Activated CD4-positive, CD25-positive, alpha-beta regulatory T cell (primary cell): ENCODE measurements at regions not wholly inside any gene's neighbourhood (a gene's known extent, or its start where the extent isn't known, plus 50 kb on each side); places are given as distances from the start of the nearest gene placed in this dataset.

Experiments
- DNase-seq, 4 experiments: peaks; one replicate each; lab custom pipeline; 2025; lab: John Stamatoyannopoulos, UW

DNA sequence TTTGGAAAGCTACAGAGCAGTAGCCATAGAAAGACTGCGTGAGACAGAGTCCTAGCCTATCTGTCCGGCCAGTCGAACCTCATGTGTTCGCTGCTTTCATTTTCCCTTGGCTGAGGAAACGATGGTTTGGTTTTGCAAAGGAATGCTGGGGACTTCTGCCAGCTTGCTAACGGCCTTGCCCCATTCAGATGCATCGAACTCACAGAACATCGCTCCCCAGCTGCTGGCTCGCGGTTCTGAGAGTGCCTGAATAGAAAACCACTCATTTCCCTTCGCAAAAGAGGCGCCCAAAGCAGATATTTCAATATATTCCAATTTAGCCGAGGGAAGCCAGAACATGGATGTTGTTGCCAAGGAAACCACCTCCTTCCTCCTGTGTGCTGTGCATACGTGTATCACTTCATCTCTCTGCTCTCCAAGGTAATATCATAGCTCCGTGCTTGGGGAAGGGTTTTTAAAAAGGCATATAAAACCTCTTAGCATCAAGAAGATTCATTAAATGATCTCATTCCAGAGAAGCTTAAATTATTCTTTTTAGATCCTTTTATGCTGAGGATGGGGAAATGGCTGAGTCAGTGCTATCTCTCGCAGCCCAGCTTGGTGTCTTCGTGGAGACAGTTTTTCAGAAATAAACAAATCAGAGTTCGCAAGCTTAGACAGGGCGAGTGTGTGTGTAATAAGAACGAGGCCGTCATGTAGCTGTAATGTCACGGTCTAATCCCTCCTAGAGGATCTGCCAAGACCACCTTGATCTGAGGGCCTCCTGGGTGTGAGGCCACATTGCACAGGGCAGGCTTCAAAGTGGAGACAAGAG, 215.2 kb downstream of the RPS24 start:
- no peak for DNase-seq

DNA sequence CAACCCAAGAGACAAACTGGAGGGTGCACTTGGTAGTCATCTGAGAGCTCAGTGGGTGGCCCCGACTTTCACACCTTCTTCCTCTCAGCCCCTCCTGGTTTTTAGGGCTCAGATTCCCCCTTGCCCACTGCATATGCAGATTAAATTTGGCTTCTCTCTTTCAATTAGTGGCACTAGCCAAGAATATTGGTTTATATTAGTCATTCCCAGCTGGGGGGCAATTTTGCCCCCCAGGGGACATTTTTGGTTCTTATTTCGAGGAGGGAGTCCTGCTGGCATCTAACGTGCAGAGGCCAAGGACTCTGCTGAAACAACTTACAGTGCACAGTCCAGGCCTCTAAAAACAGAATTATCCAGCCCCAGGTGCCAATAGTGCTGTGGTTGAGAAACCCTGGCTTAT, 216.0 kb downstream of the RPS24 start:
- no peak for DNase-seq

DNA sequence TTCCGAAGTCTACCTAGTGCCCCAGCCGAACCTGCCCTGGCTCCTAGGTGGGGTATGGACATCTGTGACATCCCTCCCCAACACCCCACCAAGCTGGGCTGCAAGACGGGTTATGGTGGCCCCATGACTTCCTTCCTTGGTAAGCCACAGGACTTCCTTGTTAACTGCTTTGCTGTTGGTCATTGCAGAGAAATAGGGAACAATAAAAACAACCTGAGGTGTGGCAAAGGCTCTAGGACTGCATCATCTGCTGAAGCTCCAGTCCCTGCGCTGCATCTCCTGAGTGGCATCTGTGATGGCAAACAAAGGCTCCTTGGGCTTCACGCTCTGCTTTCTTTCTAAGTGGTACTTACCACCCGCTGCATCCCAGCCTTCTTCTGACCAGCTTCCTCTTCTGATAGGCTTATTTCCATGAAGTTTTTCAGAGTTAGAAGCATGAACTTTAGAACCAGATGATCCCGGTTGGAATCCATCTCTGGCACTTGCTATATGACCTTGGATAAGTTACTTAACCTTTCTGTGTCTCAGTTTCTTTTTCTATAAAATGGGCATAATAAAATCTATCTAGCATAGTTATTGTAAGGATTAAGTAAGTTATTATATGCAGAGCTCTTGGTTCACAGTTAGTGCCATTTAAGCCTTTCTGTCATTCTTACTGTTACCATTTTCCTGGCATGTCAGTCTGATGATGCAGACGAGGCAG, 216.8 kb downstream of the RPS24 start:
- DNase-seq = no peak

DNA sequence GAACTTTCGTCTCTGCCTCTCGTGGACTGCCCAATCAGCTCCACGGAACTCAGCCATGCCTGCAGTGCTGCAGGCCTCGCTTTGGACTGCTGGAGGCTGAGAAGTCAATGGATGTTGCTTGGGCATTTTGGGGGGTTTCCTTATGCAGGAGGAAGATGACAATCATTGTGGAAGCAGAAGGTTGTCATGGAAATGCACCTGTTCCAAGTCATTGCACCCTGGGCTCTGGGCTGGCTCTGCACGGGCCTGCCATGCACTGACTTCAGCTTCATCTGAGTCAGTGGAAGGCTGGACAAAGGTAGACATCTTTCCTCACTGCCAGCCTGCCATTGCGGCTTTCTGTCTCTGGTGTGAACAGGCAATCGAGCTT, 217.3 kb downstream of the RPS24 start:
- no peak for DNase-seq

DNA sequence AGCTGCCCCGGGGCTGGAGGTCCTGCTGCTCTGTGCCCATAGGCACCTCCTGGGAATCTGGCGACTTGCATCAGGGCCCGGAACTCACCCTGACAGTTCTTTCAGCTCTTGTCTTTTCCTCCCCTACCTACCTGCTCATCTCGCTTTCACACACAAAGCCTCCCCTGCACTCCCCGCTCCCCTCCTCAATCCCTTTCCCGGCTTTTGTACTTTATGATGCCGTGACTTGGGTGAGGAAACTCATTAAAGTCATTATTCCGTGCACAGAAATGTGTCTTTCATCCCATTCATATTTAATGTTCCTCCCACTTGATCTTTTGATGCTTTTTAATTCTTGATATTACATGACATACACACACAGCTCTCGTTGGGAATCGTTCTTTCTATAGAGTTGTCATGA, 218.6 kb downstream of the RPS24 start:
- no peak for DNase-seq

DNA sequence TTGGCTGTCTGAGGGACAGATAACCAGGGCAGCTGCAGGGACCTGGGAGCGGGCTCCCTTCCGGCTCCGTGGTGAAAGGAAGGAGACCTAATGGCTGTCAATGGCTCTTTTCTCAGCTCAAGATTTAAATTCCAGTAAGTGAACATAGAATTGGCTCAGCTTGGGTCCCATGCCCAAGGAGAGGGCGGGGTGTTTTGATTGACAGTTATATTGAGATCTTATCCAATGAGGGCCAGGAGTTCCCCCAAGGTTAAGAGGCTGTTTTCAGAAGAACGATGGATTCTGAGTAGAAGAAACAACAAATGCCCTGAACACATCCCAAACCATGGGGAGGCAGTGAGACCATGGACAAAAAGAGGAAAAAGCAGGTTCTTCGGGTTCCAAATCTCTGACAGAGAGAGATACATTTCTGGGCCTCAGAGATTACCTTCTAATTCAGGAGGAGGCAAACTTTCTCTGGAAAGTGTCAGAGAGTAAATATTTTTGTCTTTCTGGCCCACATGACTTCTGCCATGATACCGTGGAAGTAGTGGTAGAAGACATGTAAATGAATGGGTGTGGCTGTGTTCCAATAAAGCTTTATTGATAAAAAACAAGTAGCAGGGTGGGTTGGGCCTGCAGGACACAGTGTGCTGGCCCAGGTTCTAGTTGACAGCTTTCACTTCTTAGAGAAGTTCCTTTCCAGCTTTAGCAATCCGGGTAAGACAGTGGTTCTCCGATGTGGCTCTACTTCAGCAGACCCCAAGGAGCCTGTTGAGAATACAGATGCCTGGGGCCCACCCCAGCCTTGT, 219.6 kb downstream of the RPS24 start:
- no peak for DNase-seq

DNA sequence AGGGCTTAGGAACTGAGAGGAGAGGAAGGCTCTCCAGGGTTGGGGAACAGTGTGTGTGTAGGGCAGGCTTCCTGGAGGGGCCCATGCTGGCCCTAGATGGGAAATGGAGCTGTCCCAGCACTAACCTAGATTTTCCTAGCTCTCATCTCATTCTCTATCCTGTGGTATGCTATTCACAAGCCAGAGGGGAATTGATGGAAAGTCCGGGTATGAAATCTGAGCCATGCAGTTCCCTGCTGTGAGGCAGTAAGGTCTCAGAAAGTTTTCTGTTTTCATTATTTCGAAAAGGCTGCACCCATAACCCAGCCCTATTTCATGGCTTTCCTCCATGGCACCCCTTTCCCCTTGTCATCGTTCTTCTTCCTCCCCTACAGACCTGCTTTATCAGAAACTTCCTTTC, 220.3 kb downstream of the RPS24 start:
- no peak for DNase-seq

DNA sequence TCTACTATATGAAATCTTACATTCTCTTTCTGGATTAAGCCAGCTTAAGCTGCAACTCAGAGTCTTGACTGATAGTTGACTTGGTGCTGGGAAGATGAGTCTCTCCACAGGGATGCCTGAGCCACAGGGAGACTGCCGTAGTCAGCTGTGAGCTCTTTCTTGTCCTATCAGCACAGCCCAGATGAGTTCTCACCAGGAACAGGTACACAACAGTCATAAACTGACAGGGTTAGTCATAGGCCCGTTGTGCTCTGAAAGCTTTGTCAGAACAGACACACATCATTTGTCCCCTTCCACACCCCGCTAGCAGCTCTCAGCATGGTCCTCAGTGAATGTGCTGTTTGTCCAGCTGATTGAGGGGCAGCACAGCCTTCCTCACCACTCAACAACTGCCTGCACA, 221.6 kb downstream of the RPS24 start:
- no peak for DNase-seq

DNA sequence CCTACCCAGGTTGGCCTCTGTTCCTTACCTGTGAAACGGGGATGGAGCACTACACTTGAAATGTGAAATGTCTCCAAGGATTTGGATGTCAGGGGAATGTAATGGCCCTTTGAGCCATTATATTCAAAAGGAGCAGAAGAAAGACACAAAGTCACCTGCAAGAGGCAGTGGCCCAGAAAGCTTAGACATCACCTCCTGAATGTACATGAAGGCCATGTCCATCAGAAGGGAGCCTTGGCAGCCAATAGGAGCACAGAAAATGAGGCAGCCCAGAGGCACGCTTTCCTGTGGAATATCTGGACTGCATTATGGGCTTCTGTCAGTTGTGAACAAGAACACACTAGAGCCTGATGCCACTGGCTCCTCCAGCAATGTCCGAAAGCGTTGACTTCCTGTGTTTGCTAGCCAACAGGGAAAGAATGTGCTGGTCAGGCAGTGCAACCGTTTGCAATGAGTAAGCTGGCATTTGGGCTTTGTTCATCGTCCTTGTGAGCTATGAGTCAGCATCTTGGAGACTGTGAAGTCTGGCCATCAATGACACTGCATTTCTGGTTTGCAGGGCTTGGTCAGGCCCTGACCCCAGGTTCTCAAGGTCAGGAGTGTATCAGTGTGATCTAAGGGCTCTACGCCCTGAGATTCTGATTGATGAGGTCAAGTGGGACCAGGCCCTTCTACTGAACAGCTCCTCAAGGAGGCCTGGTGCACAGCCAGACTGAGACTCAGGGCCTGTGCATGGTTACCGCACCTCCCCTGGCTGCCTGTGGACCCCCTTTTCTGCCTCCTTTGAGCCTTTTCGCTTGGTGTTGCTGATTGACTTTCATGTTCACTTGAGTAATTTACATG, 222.4 kb downstream of the RPS24 start:
- DNase-seq = no peak

DNA sequence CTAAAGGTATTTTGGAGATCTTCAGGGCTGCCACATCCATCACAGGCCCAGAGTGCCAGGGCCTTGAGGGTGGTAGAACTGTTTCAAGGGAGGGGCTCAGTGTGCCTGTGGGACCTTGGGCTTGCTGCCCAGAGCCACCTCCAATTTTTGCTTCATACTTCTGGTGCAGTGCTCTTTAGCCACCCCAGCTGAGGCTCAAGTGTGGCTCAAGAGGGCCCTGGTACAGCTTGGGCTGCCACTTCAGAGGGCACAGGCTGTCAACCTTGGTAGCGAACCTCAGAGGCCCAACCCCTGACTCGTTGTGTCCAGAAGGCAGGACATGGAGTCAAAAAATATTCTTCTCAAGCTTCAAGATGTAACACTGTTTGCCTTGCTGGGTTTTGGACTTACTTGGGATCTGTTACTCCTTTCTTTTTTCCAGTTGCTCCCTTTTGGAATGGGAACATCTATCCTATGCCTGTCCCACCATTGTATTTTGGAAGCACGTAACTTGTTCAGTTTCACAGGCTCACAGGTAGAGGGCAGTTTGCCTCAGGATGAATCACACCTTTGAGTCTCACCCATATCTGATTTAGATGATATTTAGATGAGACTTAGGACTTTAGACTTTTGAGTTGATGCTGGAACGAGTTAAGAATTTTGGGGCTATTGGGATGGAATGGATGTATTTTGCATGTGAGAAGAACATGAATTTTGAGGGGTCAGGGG, 224.8 kb downstream of the RPS24 start:
- DNase-seq = no peak

DNA sequence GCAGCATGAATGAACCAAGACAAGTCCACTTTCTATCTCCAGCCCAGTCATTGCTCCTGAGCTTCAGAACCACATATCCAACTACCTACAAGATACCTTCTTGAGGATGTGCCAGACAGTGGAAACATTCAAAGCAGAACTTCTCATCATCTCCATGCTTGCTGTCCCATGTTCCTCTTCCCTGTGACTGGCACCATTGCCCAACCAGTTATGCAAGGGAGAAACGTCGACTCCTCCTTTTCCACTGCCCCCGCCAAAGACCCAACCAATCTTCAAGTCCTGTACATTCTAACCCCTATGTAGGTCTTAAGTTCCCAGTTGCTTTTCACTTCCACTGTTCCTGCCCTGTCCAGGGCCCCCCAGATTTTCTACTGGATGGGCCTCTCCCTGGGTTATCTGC, 225.7 kb downstream of the RPS24 start:
- no peak for DNase-seq

DNA sequence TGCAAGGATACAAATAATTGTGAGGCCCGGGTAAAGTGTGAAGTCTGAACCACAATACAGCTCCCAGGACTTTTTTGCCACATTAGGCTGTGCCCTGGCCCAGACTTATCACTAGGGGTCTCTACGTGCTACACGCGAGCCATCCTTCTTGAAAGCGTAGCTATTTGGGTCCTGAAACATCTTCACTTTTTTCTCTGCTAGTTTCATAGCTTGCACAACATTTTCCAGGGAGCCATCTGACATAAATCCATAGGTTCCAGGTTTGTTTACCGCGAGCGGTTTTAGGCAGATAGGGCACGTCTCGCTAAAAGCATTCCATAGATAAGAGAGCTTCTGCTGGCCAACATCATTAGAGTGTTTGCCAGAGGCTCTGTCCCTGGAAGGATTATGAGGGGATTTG, 226.5 kb downstream of the RPS24 start:
- no peak for DNase-seq

DNA sequence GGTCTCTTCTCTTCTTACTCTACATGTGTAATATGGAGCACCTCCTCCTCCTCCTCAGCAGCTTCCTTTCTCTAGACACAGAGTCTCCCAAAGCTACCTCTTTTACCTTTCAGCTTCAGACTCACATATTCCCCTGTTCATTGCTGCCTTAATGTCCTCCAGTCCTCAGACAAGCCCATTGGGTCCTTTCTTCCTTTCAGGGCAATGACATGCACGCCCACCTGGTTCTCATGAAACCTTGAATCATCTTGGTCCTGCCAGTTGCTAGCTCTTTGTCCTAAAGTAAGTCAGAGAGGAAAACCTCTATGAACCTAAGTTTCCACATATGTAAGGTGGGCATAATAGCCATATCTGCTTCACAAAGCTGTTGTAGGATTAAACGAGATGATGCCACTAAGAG, 227.0 kb downstream of the RPS24 start:
- no peak for DNase-seq

DNA sequence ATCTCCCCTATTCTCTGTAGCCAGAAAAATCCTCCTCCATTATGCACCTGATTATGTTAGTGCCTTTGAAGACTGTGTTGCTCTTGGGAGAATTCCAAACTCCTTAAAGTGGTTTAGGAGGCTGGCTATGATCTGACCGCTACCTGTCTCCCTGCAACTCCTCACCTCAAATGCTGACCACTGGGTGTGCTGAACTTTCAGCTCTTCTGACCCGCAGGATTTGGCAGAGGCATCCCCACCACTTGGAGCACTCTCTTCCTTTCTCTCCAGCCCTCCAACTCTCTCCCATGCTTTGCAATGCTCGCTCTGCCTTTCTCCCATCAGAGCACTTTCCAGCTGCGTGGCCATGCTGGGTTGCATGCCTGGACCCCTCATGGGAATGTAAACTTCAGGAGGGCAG, 227.6 kb downstream of the RPS24 start:
- DNase-seq = no peak

DNA sequence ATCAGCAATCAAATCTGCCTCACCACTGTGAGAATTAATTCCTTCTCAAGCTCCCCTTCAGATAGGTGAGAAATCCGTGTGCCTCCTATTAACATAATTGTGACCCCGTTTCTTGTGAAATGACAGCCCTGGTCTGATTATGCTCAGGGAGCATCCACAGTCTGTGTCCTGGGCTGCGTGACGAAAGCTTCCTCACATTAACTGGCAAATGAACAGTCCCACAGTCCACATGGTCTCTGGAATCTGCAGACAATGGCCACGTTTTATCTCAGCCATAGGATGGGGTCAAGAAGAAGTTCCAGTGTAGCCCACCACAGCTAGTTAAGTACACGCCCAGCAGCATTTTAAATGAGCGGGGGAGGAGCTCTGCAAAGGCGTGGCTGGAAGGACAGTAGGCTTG, 229.2 kb downstream of the RPS24 start:
- DNase-seq = no peak

DNA sequence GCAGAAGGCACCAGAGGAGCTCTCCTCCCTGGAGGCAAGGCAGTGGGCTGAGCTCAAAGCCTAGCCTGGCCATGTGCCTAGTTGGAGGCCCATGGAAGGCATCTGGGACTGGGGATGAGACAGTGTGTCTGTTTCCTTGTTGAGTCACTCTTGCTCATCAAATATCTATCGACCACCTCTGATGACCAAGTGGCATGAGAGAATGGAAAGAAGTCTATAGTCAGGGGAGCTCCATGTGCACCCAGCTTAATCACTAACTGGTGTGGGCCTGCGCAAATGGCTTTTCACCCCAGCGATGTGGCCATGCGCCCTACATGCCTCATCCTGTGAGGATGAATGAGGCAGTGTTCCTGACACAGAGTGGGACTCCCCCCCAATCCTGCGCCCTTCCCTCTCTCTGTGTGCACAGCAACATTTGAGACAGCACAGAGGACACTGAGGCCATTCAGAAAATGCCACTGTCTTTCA, 229.9 kb downstream of the RPS24 start:
- DNase-seq = no peak

DNA sequence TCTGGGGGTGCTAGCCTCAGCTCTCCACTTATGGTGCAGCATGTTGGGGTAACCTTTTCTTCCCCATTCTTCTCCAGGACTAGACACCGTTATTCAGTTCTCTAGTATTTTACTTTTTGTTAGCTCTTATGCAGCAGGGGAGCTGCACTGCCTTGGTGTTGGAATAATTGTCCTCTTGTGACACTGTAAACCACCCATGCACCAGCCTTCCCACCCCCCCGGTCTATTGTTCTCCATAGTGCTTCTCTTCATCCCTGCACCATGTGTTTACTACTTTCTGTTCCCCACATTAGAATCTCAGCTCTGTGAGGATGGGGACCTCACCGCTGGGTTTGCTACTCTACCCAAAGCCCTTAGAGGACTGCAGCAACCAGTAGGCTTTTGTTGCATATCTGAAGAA, 230.7 kb downstream of the RPS24 start:
- no peak for DNase-seq

DNA sequence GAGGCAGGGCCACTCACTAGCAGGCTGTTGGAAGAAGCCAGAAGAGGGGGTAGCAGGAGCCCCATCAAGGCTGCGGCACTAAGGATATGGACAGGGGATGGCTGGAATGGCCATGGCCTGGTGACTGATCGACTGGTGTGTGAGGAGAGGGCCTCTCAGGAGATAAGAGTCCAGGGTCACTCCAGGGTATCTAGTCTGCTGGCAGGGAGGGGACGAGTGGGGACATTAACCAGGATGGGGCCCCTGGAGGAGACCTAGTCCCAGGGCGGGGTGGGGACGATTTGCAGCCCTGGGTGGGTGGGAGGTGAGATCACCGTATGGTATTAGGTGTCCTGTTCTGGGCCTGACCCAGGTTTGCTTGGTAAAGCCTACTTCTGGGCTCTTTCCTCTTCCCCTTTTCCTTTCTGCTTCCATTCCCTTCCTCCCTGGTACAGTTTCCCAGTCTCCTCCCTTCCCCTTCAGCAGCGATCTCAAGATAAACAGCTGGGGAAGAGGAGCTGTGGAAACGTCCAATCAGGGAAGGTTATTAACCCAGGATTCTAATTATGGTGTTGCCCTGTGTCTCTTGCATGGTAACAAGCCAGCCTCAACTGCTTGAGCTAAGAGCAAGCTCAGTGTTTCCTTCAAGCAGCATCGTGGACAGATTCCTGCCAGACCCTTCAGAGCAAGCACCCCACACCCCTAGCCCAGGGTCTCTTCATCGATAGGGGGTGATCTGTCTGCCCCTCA, 233.2 kb downstream of the RPS24 start:
- DNase-seq = no peak

DNA sequence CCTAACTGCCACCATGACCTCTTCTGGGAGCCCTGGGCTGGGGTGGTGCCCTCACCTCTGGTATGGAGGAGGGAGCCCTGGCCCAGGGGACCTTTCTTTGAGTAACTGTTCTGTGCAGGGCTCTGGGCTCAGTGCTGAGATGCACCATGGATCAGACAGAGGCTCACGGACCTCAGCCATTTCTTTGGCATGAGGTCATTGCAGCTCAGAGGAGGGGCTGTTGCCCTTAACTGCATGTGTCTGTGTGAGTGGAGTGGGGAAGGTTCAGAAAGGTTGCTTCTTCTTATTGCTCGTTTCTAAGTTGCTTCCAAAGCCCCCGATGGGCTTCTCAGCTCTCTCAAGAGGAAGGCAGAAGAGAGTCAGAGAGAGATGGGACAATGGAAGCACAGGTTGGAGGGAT, 233.9 kb downstream of the RPS24 start:
- no peak for DNase-seq

DNA sequence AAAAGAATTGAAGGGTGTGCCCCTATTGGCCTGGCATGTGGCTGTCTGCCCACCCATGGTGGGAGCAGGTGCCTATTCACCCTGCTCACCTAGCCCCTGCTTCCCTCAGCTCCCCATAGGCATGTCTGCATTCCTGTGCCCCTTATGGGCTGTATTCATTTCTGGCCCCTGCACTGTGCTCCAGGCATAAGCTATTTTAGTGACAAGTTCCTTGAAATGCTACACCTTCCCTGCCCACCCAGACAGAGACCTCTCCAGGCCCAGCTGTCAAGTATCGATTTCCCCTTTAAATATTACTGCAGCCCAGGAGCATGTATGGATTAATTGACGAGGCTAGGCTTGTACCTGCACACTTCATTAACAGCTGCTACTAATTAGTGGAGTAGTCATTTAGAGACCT, 235.4 kb downstream of the RPS24 start:
- no peak for DNase-seq

DNA sequence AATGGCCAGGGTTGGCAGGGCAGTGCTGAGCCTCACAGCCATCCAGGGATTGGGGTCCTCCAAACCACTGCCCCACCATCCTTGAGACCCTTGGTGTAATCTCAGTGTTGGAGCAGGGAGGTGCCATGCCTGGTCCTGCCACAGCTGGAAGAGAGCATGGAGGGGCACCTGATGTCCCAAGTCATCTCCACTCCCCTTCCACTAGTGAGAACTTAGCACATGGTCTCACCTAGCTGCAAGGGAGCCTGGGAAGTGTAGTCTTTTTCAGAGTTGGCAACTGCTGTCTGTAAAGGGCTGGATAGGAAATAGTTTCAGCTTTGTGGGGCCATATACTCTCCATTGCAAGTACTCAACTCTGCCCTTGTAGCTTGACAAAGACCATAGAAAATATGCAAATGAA, 238.7 kb downstream of the RPS24 start:
- DNase-seq = no peak
